Umbilical cord (tissue), 1 donor: ENCODE measurements at regions not wholly inside any gene's neighbourhood (a gene's known extent, or its start where the extent isn't known, plus 50 kb on each side); places are given as distances from the start of the nearest gene placed in this dataset.

Source experiments
- DNase-seq: peaks from one replicate; pipeline ENCODE4 v3.0.0-alpha.2; 2015; ENCODE audit warnings: low spot score

- DNase-seq, result no peak
These were observed 1141.8 kb downstream of the PCDH17 start for GRCh38 chr13:58773280-58773859.

- DNase-seq, result no peak
These were observed 1151.2 kb downstream of the PCDH17 start for GRCh38 chr13:58782736-58783135.

GRCh38 chr13:58792854-58793253 is 1161.3 kb downstream of the PCDH17 start:
- no peak for DNase-seq

GRCh38 chr13:58795715-58796114 is 1164.2 kb downstream of the PCDH17 start:
- DNase-seq, result no peak

- DNase-seq, result no peak
These were observed 1173.3 kb downstream of the PCDH17 start for GRCh38 chr13:58804832-58805231.

- no peak for DNase-seq
These were observed 1174.9 kb downstream of the PCDH17 start for GRCh38 chr13:58806401-58806800.

GRCh38 chr13:58823701-58824100 is 1192.2 kb downstream of the PCDH17 start:
- DNase-seq, result no peak

GRCh38 chr13:58827904-58828303 is 1196.4 kb downstream of the PCDH17 start:
- no peak for DNase-seq

GRCh38 chr13:58830841-58831240 is 1199.3 kb downstream of the PCDH17 start:
- DNase-seq, result no peak

GRCh38 chr13:58838615-58839014 is 1207.1 kb downstream of the PCDH17 start:
- DNase-seq, result no peak

- DNase-seq, result no peak
These were observed 1211.5 kb downstream of the PCDH17 start for GRCh38 chr13:58843071-58843470.

GRCh38 chr13:58843567-58843966 is 1212.0 kb downstream of the PCDH17 start:
- DNase-seq, result no peak

GRCh38 chr13:58850161-58850560 is 1218.6 kb downstream of the PCDH17 start:
- DNase-seq, result peak; percentile 55

- DNase-seq, result no peak
These were observed 1220.5 kb downstream of the PCDH17 start for GRCh38 chr13:58852076-58852475.

GRCh38 chr13:58855283-58855682 is 1223.7 kb downstream of the PCDH17 start:
- DNase-seq, result peak; percentile 65

- no peak for DNase-seq
These were observed 1227.4 kb downstream of the PCDH17 start for GRCh38 chr13:58858870-58859371.

GRCh38 chr13:58865286-58865685 is 1233.7 kb downstream of the PCDH17 start:
- DNase-seq, result no peak

- DNase-seq, result no peak
These were observed 1238.0 kb downstream of the PCDH17 start for GRCh38 chr13:58869566-58869965.

GRCh38 chr13:58876473-58876872 is 1244.9 kb downstream of the PCDH17 start:
- DNase-seq, result no peak

GRCh38 chr13:58879114-58879513 is 1247.6 kb downstream of the PCDH17 start:
- DNase-seq, result no peak

GRCh38 chr13:58882516-58882915 is 1251.0 kb downstream of the PCDH17 start:
- peak; percentile 62 for DNase-seq

- DNase-seq, result no peak
These were observed 1251.9 kb downstream of the PCDH17 start for GRCh38 chr13:58883405-58883804.

- no peak for DNase-seq
These were observed 1253.0 kb downstream of the PCDH17 start for GRCh38 chr13:58884353-58885209.
